ENCODE measurements at regions not wholly inside any gene's neighbourhood (a gene's known extent, or its start where the extent isn't known, plus 50 kb on each side); places are given as distances from the start of the nearest gene placed in this dataset.

- DNase-seq (no peak), ATAC-seq (ENCODE audit: low read depth in 2 of 2) (no peak)
- Mint-ChIP-seq H3K36me3 (no peaks in the 10 kb centered on the region), H3K9me3 (peaks cover 0 to 3% (median 0%) of the 10 kb centered on the region in 7 donors), H3K27me3 (no peaks in the 10 kb centered on the region), H3K4me3 (no peak overlapping the region), H3K4me1 (no peaks in the 10 kb centered on the region), H3K27ac (no peak overlapping the region)
Observed at GRCh38 chrX:79645749-79646148, 278.6 kb upstream of the ITM2A start.

GRCh38 chrX:79631526-79631925 is 264.4 kb upstream of the ITM2A start:
- H3K36me3 Mint-ChIP-seq, result no peaks in the 10 kb centered on the region
- no peak for ATAC-seq (ENCODE audit: low read depth in 2 of 2)
- no peaks in the 10 kb centered on the region for H3K27me3 Mint-ChIP-seq
- H3K27ac Mint-ChIP-seq, result peak overlapping the region in 1 of 6 donors; percentile 58
- peaks cover 0 to 2% (median 0%) of the 10 kb centered on the region in 7 donors for H3K9me3 Mint-ChIP-seq
- no peaks in the 10 kb centered on the region for H3K4me1 Mint-ChIP-seq
- H3K4me3 Mint-ChIP-seq, result no peak overlapping the region
- DNase-seq, result no peak

GRCh38 chrX:79630033-79631009 is 263.2 kb upstream of the ITM2A start:
- no peak overlapping the region for H3K27ac Mint-ChIP-seq
- H3K36me3 Mint-ChIP-seq, result no peaks in the 10 kb centered on the region
- ATAC-seq (ENCODE audit: low read depth in 2 of 2) (no peak), DNase-seq (no peak)
- H3K9me3 Mint-ChIP-seq, result peaks cover 0 to 3% (median 0%) of the 10 kb centered on the region in 7 donors
- no peaks in the 10 kb centered on the region for H3K27me3 Mint-ChIP-seq
- H3K4me1 Mint-ChIP-seq, result no peaks in the 10 kb centered on the region
- no peak overlapping the region for H3K4me3 Mint-ChIP-seq

GRCh38 chrX:79623098-79623762 is 256.1 kb upstream of the ITM2A start:
- H3K4me3 Mint-ChIP-seq, result no peak overlapping the region
- H3K27me3 Mint-ChIP-seq, result no peaks in the 10 kb centered on the region
- H3K4me1 Mint-ChIP-seq, result no peaks in the 10 kb centered on the region
- peaks cover 0 to 7% (median 2%) of the 10 kb centered on the region in 7 donors for H3K9me3 Mint-ChIP-seq
- ATAC-seq (ENCODE audit: low read depth in 2 of 2) (no peak), DNase-seq (no peak)
- no peaks in the 10 kb centered on the region for H3K36me3 Mint-ChIP-seq
- H3K27ac Mint-ChIP-seq, result no peak overlapping the region

GRCh38 chrX:79618280-79618679 is 251.1 kb upstream of the ITM2A start:
- ATAC-seq (ENCODE audit: low read depth in 2 of 2) (no peak), DNase-seq (no peak)
- H3K4me3 Mint-ChIP-seq, result no peak overlapping the region
- H3K27ac Mint-ChIP-seq, result no peak overlapping the region
- no peaks in the 10 kb centered on the region for H3K4me1 Mint-ChIP-seq
- peaks cover 0 to 2% (median 0%) of the 10 kb centered on the region in 7 donors for H3K9me3 Mint-ChIP-seq
- no peaks in the 10 kb centered on the region for H3K27me3 Mint-ChIP-seq
- H3K36me3 Mint-ChIP-seq, result no peaks in the 10 kb centered on the region

- no peak overlapping the region for H3K4me3 Mint-ChIP-seq
- no peaks in the 10 kb centered on the region for H3K4me1 Mint-ChIP-seq
- H3K27me3 Mint-ChIP-seq, result no peaks in the 10 kb centered on the region
- ATAC-seq (ENCODE audit: low read depth in 2 of 2) (no peak), DNase-seq (no peak)
- H3K36me3 Mint-ChIP-seq, result no peaks in the 10 kb centered on the region
- H3K27ac Mint-ChIP-seq, result no peak overlapping the region
- H3K9me3 Mint-ChIP-seq, result peaks cover 0 to 5% (median 0%) of the 10 kb centered on the region in 7 donors
Observed at GRCh38 chrX:79604364-79604763, 237.2 kb upstream of the ITM2A start.

- no peaks in the 10 kb centered on the region for H3K4me1 Mint-ChIP-seq
- H3K27ac Mint-ChIP-seq, result no peak overlapping the region
- H3K36me3 Mint-ChIP-seq, result no peaks in the 10 kb centered on the region
- peaks cover 0 to 3% (median 0%) of the 10 kb centered on the region in 7 donors for H3K9me3 Mint-ChIP-seq
- no peak overlapping the region for H3K4me3 Mint-ChIP-seq
- ATAC-seq (ENCODE audit: low read depth in 2 of 2) (no peak), DNase-seq (no peak)
- no peaks in the 10 kb centered on the region for H3K27me3 Mint-ChIP-seq
Observed at GRCh38 chrX:79601341-79602131, 234.4 kb upstream of the ITM2A start.

GRCh38 chrX:79592259-79592658 is 225.1 kb upstream of the ITM2A start:
- H3K9me3 Mint-ChIP-seq, result peaks cover 0 to 7% (median 2%) of the 10 kb centered on the region in 7 donors
- H3K27ac Mint-ChIP-seq, result no peak overlapping the region
- no peaks in the 10 kb centered on the region for H3K36me3 Mint-ChIP-seq
- H3K4me1 Mint-ChIP-seq, result no peaks in the 10 kb centered on the region
- no peaks in the 10 kb centered on the region for H3K27me3 Mint-ChIP-seq
- no peak for DNase-seq
- H3K4me3 Mint-ChIP-seq, result no peak overlapping the region
- no peak for ATAC-seq (ENCODE audit: low read depth in 2 of 2)

- Mint-ChIP-seq H3K4me1 (no peaks in the 10 kb centered on the region), H3K27ac (no peak overlapping the region), H3K36me3 (no peaks in the 10 kb centered on the region), H3K27me3 (no peaks in the 10 kb centered on the region), H3K4me3 (no peak overlapping the region), H3K9me3 (peaks cover 0 to 22% (median 3%) of the 10 kb centered on the region in 7 donors)
- no peak for ATAC-seq (ENCODE audit: low read depth in 2 of 2)
- DNase-seq, result no peak
Observed at GRCh38 chrX:79588233-79588632, 221.1 kb upstream of the ITM2A start.

GRCh38 chrX:79573760-79574159 is 206.6 kb upstream of the ITM2A start:
- peaks cover 0 to 5% of the 10 kb centered on the region in 2 donors for H3K36me3 Mint-ChIP-seq
- peaks cover 0 to 7% (median 4%) of the 10 kb centered on the region in 7 donors for H3K9me3 Mint-ChIP-seq
- no peak for ATAC-seq (ENCODE audit: low read depth in 2 of 2)
- no peaks in the 10 kb centered on the region for H3K27me3 Mint-ChIP-seq
- no peak for DNase-seq
- no peaks in the 10 kb centered on the region for H3K4me1 Mint-ChIP-seq
- no peak overlapping the region for H3K4me3 Mint-ChIP-seq
- H3K27ac Mint-ChIP-seq, result no peak overlapping the region

GRCh38 chrX:79572566-79572965 is 205.4 kb upstream of the ITM2A start:
- ATAC-seq (ENCODE audit: low read depth in 2 of 2) (no peak), DNase-seq (no peak)
- Mint-ChIP-seq H3K27ac (no peak overlapping the region), H3K4me1 (no peaks in the 10 kb centered on the region), H3K27me3 (no peaks in the 10 kb centered on the region), H3K36me3 (peaks cover 0 to 8% of the 10 kb centered on the region in 2 donors), H3K9me3 (peaks cover 0 to 18% (median 11%) of the 10 kb centered on the region in 7 donors), H3K4me3 (no peak overlapping the region)

GRCh38 chrX:79570524-79571240 is 203.5 kb upstream of the ITM2A start:
- ATAC-seq (ENCODE audit: low read depth in 2 of 2) (no peak), DNase-seq (no peak)
- Mint-ChIP-seq H3K27me3 (no peaks in the 10 kb centered on the region), H3K4me3 (no peak overlapping the region), H3K9me3 (peaks cover 0 to 23% (median 16%) of the 10 kb centered on the region in 7 donors), H3K27ac (no peak overlapping the region), H3K4me1 (no peaks in the 10 kb centered on the region), H3K36me3 (peaks cover 0 to 13% of the 10 kb centered on the region in 2 donors)

- Mint-ChIP-seq H3K4me3 (no peak overlapping the region), H3K27me3 (no peaks in the 10 kb centered on the region), H3K9me3 (peaks cover 0 to 31% (median 16%) of the 10 kb centered on the region in 7 donors), H3K36me3 (peaks cover 0 to 13% of the 10 kb centered on the region in 2 donors), H3K4me1 (no peaks in the 10 kb centered on the region), H3K27ac (no peak overlapping the region)
- no peak for DNase-seq
- no peak for ATAC-seq (ENCODE audit: low read depth in 2 of 2)
Observed at GRCh38 chrX:79568309-79568708, 201.2 kb upstream of the ITM2A start.

Data from naive B cell (primary cell).